ENCODE measurements at regions not wholly inside any gene's neighbourhood (a gene's known extent, or its start where the extent isn't known, plus 50 kb on each side); places are given as distances from the start of the nearest gene placed in this dataset.

GRCh38 chr4:32417113-32417704 lies 1697.0 kb downstream of the PCDH7 start:
- Histone ChIP-seq H3K23ac (ENCODE audit: low read length in 2 of 2) (no peak overlapping the region), H2AFZ (ENCODE audit: low read depth, low read length) (no peak overlapping the region), H3K27me3 (ENCODE audit: control insufficient read depth in 1 of 2, insufficient read depth in 1 of 2, low read length in 2 of 2) (no peaks in the 10 kb centered on the region), H4K91ac (ENCODE audit: low read length) (no peak overlapping the region), H3K9me3 (ENCODE audit: control insufficient read depth, low read length) (peaks cover 7% of the 10 kb centered on the region), H3K79me1 (replicated peaks; ENCODE audit: low read length, poor library complexity, severe bottlenecking) (no peaks in the 10 kb centered on the region), H3K4me2 (ENCODE audit: low read length, poor library complexity, severe bottlenecking) (no peak overlapping the region), H2AK5ac (ENCODE audit: low read length, severe bottlenecking) (no peak overlapping the region), H2BK15ac (ENCODE audit: low read depth, poor library complexity, severe bottlenecking) (no peak overlapping the region), H2BK120ac (ENCODE audit: low read depth, low read length) (no peak overlapping the region), H3K36me3 (ENCODE audit: control insufficient read depth in 1 of 2, insufficient read depth in 2 of 2, low read depth in 1 of 2, low read length in 2 of 2) (no peaks in the 10 kb centered on the region), H3K4me3 (ENCODE audit: insufficient read depth in 1 of 2, low read depth in 1 of 2, low read length in 2 of 2) (no peak overlapping the region), H2BK5ac (ENCODE audit: low read depth, low read length, poor library complexity, severe bottlenecking) (no peak overlapping the region), H3K18ac (ENCODE audit: low read depth in 1 of 2, low read length in 2 of 2) (no peak overlapping the region), H3K4ac (ENCODE audit: low read depth in 1 of 2, low read length in 2 of 2) (no peak overlapping the region), H3K27ac (ENCODE audit: low read length, poor library complexity, severe bottlenecking) (no peak overlapping the region), H3K4me1 (ENCODE audit: control insufficient read depth, insufficient read depth, low read depth, low read length) (no peaks in the 10 kb centered on the region), H3K14ac (ENCODE audit: low read length in 2 of 2) (no peak overlapping the region), H2BK12ac (ENCODE audit: low read length in 2 of 2) (no peak overlapping the region), H4K8ac (ENCODE audit: low read length) (no peak overlapping the region), H3K9ac (ENCODE audit: low read length) (no peak overlapping the region)
- WGBS: no CpG with 5 or more reads among the region's 3 CpGs
- DNase-seq: no peak

DNA sequence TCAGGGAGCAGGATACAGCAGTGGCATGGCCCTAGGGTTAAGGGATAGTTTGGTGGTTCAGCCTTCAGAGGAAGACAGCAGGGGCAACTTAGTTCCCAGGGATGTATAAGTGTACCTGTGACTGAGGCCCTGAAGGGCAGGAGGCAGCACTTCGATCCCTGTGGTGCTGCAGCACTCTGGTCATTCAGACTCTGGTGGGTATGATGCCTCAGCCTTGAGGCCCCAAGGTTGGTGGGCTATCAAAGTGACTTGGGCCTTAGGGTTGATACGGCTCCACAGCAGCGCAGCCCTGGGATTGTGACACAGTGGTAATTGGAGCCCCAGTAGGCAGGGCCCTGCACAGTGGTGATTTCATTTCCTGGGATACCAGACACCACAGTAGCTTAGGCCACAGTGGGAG lies 1703.1 kb downstream of the PCDH7 start:
- H2AFZ ChIP-seq (ENCODE audit: low read depth, low read length): no peak overlapping the region
- H2BK12ac ChIP-seq (ENCODE audit: low read length in 2 of 2): no peak overlapping the region
- H3K27ac ChIP-seq (ENCODE audit: low read length, poor library complexity, severe bottlenecking): no peak overlapping the region
- H3K4ac ChIP-seq (ENCODE audit: low read depth in 1 of 2, low read length in 2 of 2): no peak overlapping the region
- H3K4me3 ChIP-seq (ENCODE audit: insufficient read depth in 1 of 2, low read depth in 1 of 2, low read length in 2 of 2): no peak overlapping the region
- H3K9ac ChIP-seq (ENCODE audit: low read length): no peak overlapping the region
- 80% methylated on average over 3 of the region's 3 CpGs for WGBS
- no peak overlapping the region for H3K18ac ChIP-seq (ENCODE audit: low read depth in 1 of 2, low read length in 2 of 2)
- no peak overlapping the region for H3K14ac ChIP-seq (ENCODE audit: low read length in 2 of 2)
- H3K36me3 ChIP-seq (ENCODE audit: control insufficient read depth in 1 of 2, insufficient read depth in 2 of 2, low read depth in 1 of 2, low read length in 2 of 2): no peaks in the 10 kb centered on the region
- no peak overlapping the region for H3K4me2 ChIP-seq (ENCODE audit: low read length, poor library complexity, severe bottlenecking)
- no peaks in the 10 kb centered on the region for H3K79me1 ChIP-seq (replicated peaks; ENCODE audit: low read length, poor library complexity, severe bottlenecking)
- H2AK5ac ChIP-seq (ENCODE audit: low read length, severe bottlenecking): no peak overlapping the region
- H2BK120ac ChIP-seq (ENCODE audit: low read depth, low read length): no peak overlapping the region
- no peak overlapping the region for H4K8ac ChIP-seq (ENCODE audit: low read length)
- DNase-seq: no peak
- no peak overlapping the region for H3K23ac ChIP-seq (ENCODE audit: low read length in 2 of 2)
- H2BK5ac ChIP-seq (ENCODE audit: low read depth, low read length, poor library complexity, severe bottlenecking): no peak overlapping the region
- H3K9me3 ChIP-seq (ENCODE audit: control insufficient read depth, low read length): peaks cover 23% of the 10 kb centered on the region
- no peak overlapping the region for H4K91ac ChIP-seq (ENCODE audit: low read length)
- no peak overlapping the region for H2BK15ac ChIP-seq (ENCODE audit: low read depth, poor library complexity, severe bottlenecking)
- peaks cover 1% of the 10 kb centered on the region for H3K4me1 ChIP-seq (ENCODE audit: control insufficient read depth, insufficient read depth, low read depth, low read length)
- H3K27me3 ChIP-seq (ENCODE audit: control insufficient read depth in 1 of 2, insufficient read depth in 1 of 2, low read length in 2 of 2): no peaks in the 10 kb centered on the region

DNA sequence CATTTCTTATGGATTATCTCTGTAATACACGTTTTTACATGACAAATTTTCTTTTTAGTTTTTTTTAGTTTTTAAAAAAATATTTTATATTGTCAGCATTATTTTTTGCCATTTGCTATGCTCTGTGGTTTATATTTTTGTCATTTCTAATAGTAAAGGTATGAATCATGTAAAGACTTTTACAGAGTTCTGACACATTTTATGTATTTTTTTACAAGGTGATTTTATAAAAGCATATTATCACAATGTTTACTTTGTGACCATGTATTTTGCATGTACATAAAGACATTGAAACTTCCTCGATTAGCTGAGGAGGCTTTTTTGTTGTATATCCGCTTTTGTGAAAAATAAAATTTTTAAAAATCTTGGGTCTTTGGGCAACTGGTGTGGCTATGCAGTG lies 1705.1 kb downstream of the PCDH7 start:
- peaks cover 23% of the 10 kb centered on the region for H3K9me3 ChIP-seq (ENCODE audit: control insufficient read depth, low read length)
- no peak overlapping the region for H3K4me3 ChIP-seq (ENCODE audit: insufficient read depth in 1 of 2, low read depth in 1 of 2, low read length in 2 of 2)
- H3K4ac ChIP-seq (ENCODE audit: low read depth in 1 of 2, low read length in 2 of 2): no peak overlapping the region
- no peak overlapping the region for H2AK5ac ChIP-seq (ENCODE audit: low read length, severe bottlenecking)
- no peak overlapping the region for H4K91ac ChIP-seq (ENCODE audit: low read length)
- H3K23ac ChIP-seq (ENCODE audit: low read length in 2 of 2): no peak overlapping the region
- H2AFZ ChIP-seq (ENCODE audit: low read depth, low read length): no peak overlapping the region
- H3K79me1 ChIP-seq (replicated peaks; ENCODE audit: low read length, poor library complexity, severe bottlenecking): no peaks in the 10 kb centered on the region
- no peak overlapping the region for H2BK120ac ChIP-seq (ENCODE audit: low read depth, low read length)
- DNase-seq: no peak
- no peak overlapping the region for H2BK12ac ChIP-seq (ENCODE audit: low read length in 2 of 2)
- 95% methylated on average over 2 of the region's 3 CpGs for WGBS
- no peak overlapping the region for H2BK15ac ChIP-seq (ENCODE audit: low read depth, poor library complexity, severe bottlenecking)
- no peak overlapping the region for H3K14ac ChIP-seq (ENCODE audit: low read length in 2 of 2)
- no peak overlapping the region for H3K9ac ChIP-seq (ENCODE audit: low read length)
- peaks cover 1% of the 10 kb centered on the region for H3K4me1 ChIP-seq (ENCODE audit: control insufficient read depth, insufficient read depth, low read depth, low read length)
- no peak overlapping the region for H3K4me2 ChIP-seq (ENCODE audit: low read length, poor library complexity, severe bottlenecking)
- H3K18ac ChIP-seq (ENCODE audit: low read depth in 1 of 2, low read length in 2 of 2): no peak overlapping the region
- H4K8ac ChIP-seq (ENCODE audit: low read length): no peak overlapping the region
- no peak overlapping the region for H2BK5ac ChIP-seq (ENCODE audit: low read depth, low read length, poor library complexity, severe bottlenecking)
- no peaks in the 10 kb centered on the region for H3K36me3 ChIP-seq (ENCODE audit: control insufficient read depth in 1 of 2, insufficient read depth in 2 of 2, low read depth in 1 of 2, low read length in 2 of 2)
- H3K27me3 ChIP-seq (ENCODE audit: control insufficient read depth in 1 of 2, insufficient read depth in 1 of 2, low read length in 2 of 2): no peaks in the 10 kb centered on the region
- no peak overlapping the region for H3K27ac ChIP-seq (ENCODE audit: low read length, poor library complexity, severe bottlenecking)

GRCh38 chr4:32427566-32427965 lies 1707.4 kb downstream of the PCDH7 start:
- Histone ChIP-seq H2BK5ac (ENCODE audit: low read depth, low read length, poor library complexity, severe bottlenecking) (no peak overlapping the region), H2BK12ac (ENCODE audit: low read length in 2 of 2) (no peak overlapping the region), H3K18ac (ENCODE audit: low read depth in 1 of 2, low read length in 2 of 2) (no peak overlapping the region), H3K4me2 (ENCODE audit: low read length, poor library complexity, severe bottlenecking) (no peak overlapping the region), H3K27ac (ENCODE audit: low read length, poor library complexity, severe bottlenecking) (no peak overlapping the region), H3K23ac (ENCODE audit: low read length in 2 of 2) (no peak overlapping the region), H3K14ac (ENCODE audit: low read length in 2 of 2) (no peak overlapping the region), H3K9ac (ENCODE audit: low read length) (no peak overlapping the region), H4K91ac (ENCODE audit: low read length) (no peak overlapping the region), H3K9me3 (ENCODE audit: control insufficient read depth, low read length) (peaks cover 15% of the 10 kb centered on the region), H2AFZ (ENCODE audit: low read depth, low read length) (no peak overlapping the region), H3K4ac (ENCODE audit: low read depth in 1 of 2, low read length in 2 of 2) (no peak overlapping the region), H3K4me1 (ENCODE audit: control insufficient read depth, insufficient read depth, low read depth, low read length) (peaks cover 1% of the 10 kb centered on the region), H3K27me3 (ENCODE audit: control insufficient read depth in 1 of 2, insufficient read depth in 1 of 2, low read length in 2 of 2) (no peaks in the 10 kb centered on the region), H2AK5ac (ENCODE audit: low read length, severe bottlenecking) (no peak overlapping the region), H2BK120ac (ENCODE audit: low read depth, low read length) (no peak overlapping the region), H2BK15ac (ENCODE audit: low read depth, poor library complexity, severe bottlenecking) (no peak overlapping the region), H3K4me3 (ENCODE audit: insufficient read depth in 1 of 2, low read depth in 1 of 2, low read length in 2 of 2) (no peak overlapping the region), H3K36me3 (ENCODE audit: control insufficient read depth in 1 of 2, insufficient read depth in 2 of 2, low read depth in 1 of 2, low read length in 2 of 2) (no peaks in the 10 kb centered on the region), H3K79me1 (replicated peaks; ENCODE audit: low read length, poor library complexity, severe bottlenecking) (no peaks in the 10 kb centered on the region), H4K8ac (ENCODE audit: low read length) (no peak overlapping the region)
- 81% methylated on average over 5 of the region's 7 CpGs for WGBS
- DNase-seq: no peak
